ENCODE measurements at regions not wholly inside any gene's neighbourhood (a gene's known extent, or its start where the extent isn't known, plus 50 kb on each side); places are given as distances from the start of the nearest gene placed in this dataset.

- H3K27me3 ChIP-seq, result peaks cover 0 to 7% (median 0%) of the 10 kb centered on the region in 3 donors
- no peaks in the 10 kb centered on the region for H3K4me1 ChIP-seq
- intact Hi-C loops (cut with DNase I; ENCODE audit: low total_unique reads), result no loop called here
- in situ Hi-C loops (cut with MboI; ENCODE audit: low sequenced_read_pairs in 4 of 4), result no loop called here
- H3K27ac ChIP-seq, result no peak overlapping the region
- TF ChIP-seq CTCF (IDR thresholded peaks at IDR 0.05 in 4 of 5, conservative IDR thresholded peaks at IDR 0.05 in 1 of 5) (no peak), POLR2A (IDR thresholded peaks at IDR 0.05) (no peak)
- H3K36me3 ChIP-seq, result no peaks in the 10 kb centered on the region
- no peak for ATAC-seq
- no peak for DNase-seq
- no peaks in the 10 kb centered on the region for H3K9me3 ChIP-seq
- H3K4me3 ChIP-seq, result no peak overlapping the region
Observed at GRCh38 chr12:115626210-115626609, 651.3 kb downstream of the MED13L start.

DNA sequence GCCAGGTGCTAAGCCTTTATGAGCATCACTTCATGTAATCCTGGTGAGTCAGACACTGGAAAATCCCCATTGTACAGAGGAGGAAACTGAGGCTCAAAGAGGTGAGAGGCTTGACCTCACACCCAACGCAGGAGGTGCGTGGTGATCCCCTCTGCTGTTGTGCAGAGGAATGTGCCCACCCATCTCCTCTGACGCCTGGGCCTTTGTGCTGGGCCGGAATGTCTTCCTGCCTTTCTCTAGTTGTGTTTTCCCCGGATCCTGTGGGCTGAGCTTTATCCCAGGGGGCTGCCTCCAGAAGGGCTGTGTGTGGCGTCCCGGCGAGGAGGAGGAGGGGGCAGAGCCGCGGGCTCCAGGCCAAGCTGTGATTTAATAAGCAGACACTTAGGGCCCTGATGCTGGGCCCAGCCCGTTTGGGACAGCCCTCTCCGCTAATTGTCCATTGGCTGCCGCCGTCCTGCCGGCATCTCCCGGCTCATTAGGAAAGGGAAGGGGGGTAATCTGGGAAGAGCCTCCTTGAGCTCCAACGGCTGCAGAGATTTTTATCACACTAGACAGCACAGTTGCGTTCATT, 653.6 kb downstream of the MED13L start:
- peak; percentile 5 to 14 for DNase-seq
- TF ChIP-seq POLR2A (IDR thresholded peaks at IDR 0.05), result no peak
- TF ChIP-seq CTCF (IDR thresholded peaks at IDR 0.05 in 4 of 5, conservative IDR thresholded peaks at IDR 0.05 in 1 of 5), result no peak
- Histone ChIP-seq H3K27ac (peak overlapping the region in 3 of 4 donors; percentile 3 to 53 (median 39)), H3K4me1 (no peaks in the 10 kb centered on the region), H3K9me3 (no peaks in the 10 kb centered on the region), H3K4me3 (no peak overlapping the region), H3K27me3 (peaks cover 0 to 7% (median 0%) of the 10 kb centered on the region in 3 donors), H3K36me3 (no peaks in the 10 kb centered on the region)
- intact Hi-C loops (cut with DNase I; ENCODE audit: low total_unique reads), result no loop called here
- in situ Hi-C loops (cut with MboI; ENCODE audit: low sequenced_read_pairs in 4 of 4), result no loop called here
- peak; percentile 66 to 73 for ATAC-seq

DNA sequence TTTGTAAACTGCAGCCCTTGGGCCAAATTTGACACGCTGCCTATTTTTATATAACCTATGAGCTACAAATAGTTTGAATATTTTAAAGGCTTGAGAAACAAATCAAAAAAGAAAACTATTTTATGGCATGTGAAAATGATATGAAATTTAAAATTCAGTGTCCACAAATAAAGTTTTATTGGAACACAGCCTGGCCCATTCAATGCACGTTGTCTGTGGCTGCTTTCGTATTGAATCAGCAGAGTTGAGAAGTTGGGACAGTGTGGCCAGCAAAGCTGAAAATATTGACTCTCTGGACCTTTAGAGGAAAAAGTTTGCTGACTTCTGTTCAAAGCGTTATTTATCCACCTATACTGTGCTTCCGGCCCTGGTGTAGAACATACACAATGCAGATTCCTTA, 654.2 kb downstream of the MED13L start:
- Histone ChIP-seq H3K4me1 (no peaks in the 10 kb centered on the region), H3K4me3 (no peak overlapping the region), H3K9me3 (no peaks in the 10 kb centered on the region), H3K27ac (peak overlapping the region in 3 of 4 donors; percentile 3 to 53 (median 39)), H3K36me3 (no peaks in the 10 kb centered on the region), H3K27me3 (peaks cover 0 to 7% (median 0%) of the 10 kb centered on the region in 3 donors)
- intact Hi-C loops (cut with DNase I; ENCODE audit: low total_unique reads) (no loop called here), in situ Hi-C loops (cut with MboI; ENCODE audit: low sequenced_read_pairs in 4 of 4) (no loop called here)
- no peak for ATAC-seq
- no peak for DNase-seq
- TF ChIP-seq CTCF (IDR thresholded peaks at IDR 0.05 in 4 of 5, conservative IDR thresholded peaks at IDR 0.05 in 1 of 5) (no peak), POLR2A (IDR thresholded peaks at IDR 0.05) (no peak)

DNA sequence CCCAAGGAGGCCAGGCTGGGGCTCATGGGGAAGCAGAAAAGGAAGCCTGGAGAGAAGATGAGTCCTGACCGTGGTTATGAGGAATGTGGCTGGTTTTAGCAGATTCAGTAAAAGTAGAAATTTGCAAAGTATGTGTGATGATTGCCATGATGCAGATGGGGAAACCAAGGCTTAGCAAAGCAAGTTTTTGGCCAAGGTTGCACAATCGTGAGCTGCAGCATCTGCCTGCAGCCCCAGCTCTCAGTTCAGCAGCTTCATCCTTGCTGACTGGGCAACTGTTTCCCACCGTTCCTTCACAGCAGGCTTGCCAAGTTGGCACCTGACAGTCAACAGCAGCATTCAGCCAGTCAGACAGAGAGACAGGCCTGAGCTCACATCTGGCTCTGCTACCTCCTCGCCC, 656.7 kb downstream of the MED13L start:
- intact Hi-C loops (cut with DNase I; ENCODE audit: low total_unique reads), result no loop called here
- H3K27ac ChIP-seq, result no peak overlapping the region

More for the DNA sequence above, 656.7 kb downstream of the MED13L start:
- DNase-seq, result no peak
- no peak for TF ChIP-seq POLR2A (IDR thresholded peaks at IDR 0.05)
- TF ChIP-seq CTCF (IDR thresholded peaks at IDR 0.05 in 4 of 5, conservative IDR thresholded peaks at IDR 0.05 in 1 of 5), result no peak
- H3K4me3 ChIP-seq, result no peak overlapping the region
- H3K36me3 ChIP-seq, result no peaks in the 10 kb centered on the region
- no peaks in the 10 kb centered on the region for H3K4me1 ChIP-seq
- in situ Hi-C loops (cut with MboI; ENCODE audit: low sequenced_read_pairs in 4 of 4), result no loop called here
- H3K9me3 ChIP-seq, result no peaks in the 10 kb centered on the region
- ATAC-seq, result no peak
- peaks cover 0 to 3% (median 0%) of the 10 kb centered on the region in 3 donors for H3K27me3 ChIP-seq

Data from gastrocnemius medialis (tissue), 4 donors.